ENCODE measurements at regions not wholly inside any gene's neighbourhood (a gene's known extent, or its start where the extent isn't known, plus 50 kb on each side); places are given as distances from the start of the nearest gene placed in this dataset.

- no peak for DNase-seq
Observed at GRCh38 chr3:67864587-67865183, 210.3 kb upstream of the SUCLG2 start.

- peak in 2 of 3 experiments; percentile 4 to 16 for DNase-seq
Observed at GRCh38 chr3:67863869-67864268, 209.5 kb upstream of the SUCLG2 start.

- no peak for DNase-seq
Observed at GRCh38 chr3:67860429-67860828, 206.0 kb upstream of the SUCLG2 start.

GRCh38 chr3:67858492-67858891 is 204.1 kb upstream of the SUCLG2 start:
- DNase-seq, result no peak

GRCh38 chr3:67856718-67857117 is 202.3 kb upstream of the SUCLG2 start:
- no peak for DNase-seq

GRCh38 chr3:67854663-67855062 is 200.3 kb upstream of the SUCLG2 start:
- DNase-seq, result peak in 1 of 3 experiments; percentile 3

- DNase-seq, result no peak
Observed at GRCh38 chr3:67853520-67853919, 199.1 kb upstream of the SUCLG2 start.

- no peak for DNase-seq
Observed at GRCh38 chr3:67848299-67848698, 193.9 kb upstream of the SUCLG2 start.

GRCh38 chr3:67846166-67846565 is 191.8 kb upstream of the SUCLG2 start:
- DNase-seq, result no peak

GRCh38 chr3:67832817-67833216 is 178.4 kb upstream of the SUCLG2 start:
- no peak for DNase-seq

- no peak for DNase-seq
Observed at GRCh38 chr3:67831262-67831661, 176.8 kb upstream of the SUCLG2 start.

- no peak for DNase-seq
Observed at GRCh38 chr3:67828486-67829010, 174.1 kb upstream of the SUCLG2 start.

- DNase-seq, result no peak
Observed at GRCh38 chr3:67821135-67821534, 166.7 kb upstream of the SUCLG2 start.

- DNase-seq, result peak in 2 of 3 experiments; percentile 1 to 30
Observed at GRCh38 chr3:67819447-67819846, 165.0 kb upstream of the SUCLG2 start.

GRCh38 chr3:67809370-67809935 is 155.0 kb upstream of the SUCLG2 start:
- DNase-seq, result peak in 2 of 3 experiments; percentile 0 to 17

- no peak for DNase-seq
Observed at GRCh38 chr3:67808906-67809305, 154.5 kb upstream of the SUCLG2 start.

GRCh38 chr3:67804578-67804977 is 150.2 kb upstream of the SUCLG2 start:
- DNase-seq, result no peak

GRCh38 chr3:67804089-67804488 is 149.7 kb upstream of the SUCLG2 start:
- DNase-seq, result no peak

GRCh38 chr3:67798412-67798811 is 144.0 kb upstream of the SUCLG2 start:
- no peak for DNase-seq

GRCh38 chr3:67791620-67792019 is 137.2 kb upstream of the SUCLG2 start:
- DNase-seq, result no peak

GRCh38 chr3:67790043-67790442 is 135.6 kb upstream of the SUCLG2 start:
- peak in 2 of 3 experiments; percentile 6 to 28 for DNase-seq

- no peak for DNase-seq
Observed at GRCh38 chr3:67788396-67788795, 134.0 kb upstream of the SUCLG2 start.

GRCh38 chr3:67783281-67784250 is 129.2 kb upstream of the SUCLG2 start:
- no peak for DNase-seq

GRCh38 chr3:67781871-67782270 is 127.5 kb upstream of the SUCLG2 start:
- DNase-seq, result no peak

Data from NCI-H1417 (cell line).